H1 (cell line): ENCODE measurements at regions not wholly inside any gene's neighbourhood (a gene's known extent, or its start where the extent isn't known, plus 50 kb on each side); places are given as distances from the start of the nearest gene placed in this dataset.

ENCODE experiments used
- CTCF ChIA-PET: fragments of 300-600 bp; sonication (Branson Sonifier 250); formaldehyde crosslinking; loops from one replicate; lab custom pipeline; 2021; ENCODE audit not compliant: partially characterized antibody; lab: Charles Lee
- POLR2A ChIA-PET: fragments of 300-600 bp; sonication (Branson Sonifier 250); formaldehyde crosslinking; loops from one replicate; lab custom pipeline; 2021; ENCODE audit warnings: inconsistent platforms; ENCODE audit not compliant: partially characterized antibody; lab: Charles Lee
- DNase-seq, 2 experiments: peaks; one replicate each; pipeline versions ENCODE4 v3.0.0 to v3.0.0-alpha.2; 2010 to 2022; ENCODE audit warnings: low spot score in 2 of 2, low read depth in 1 of 2, mixed read lengths in 1 of 2
- FAIRE-seq: peaks from 2 replicates; lab custom pipeline; 2011; peaks lifted over from hg19 to GRCh38; lab: Jason Lieb, UNC
- H2AFZ ChIP-seq: 2 replicates; pipeline ENCODE4 v1.8.1; 2012; ENCODE audit warnings: low read length, inconsistent platforms
- H2AK5ac ChIP-seq: 2 replicates; pipeline ENCODE4 v1.6.1; 2013; ENCODE audit warnings: low read depth, low read length
- H2BK120ac ChIP-seq: replicated peaks from 2 replicates; pipeline ENCODE3; 2013; ENCODE audit warnings: low read depth, low read length, inconsistent platforms
- H2BK12ac ChIP-seq: 2 replicates; pipeline ENCODE4 v1.6.1; 2013; ENCODE audit warnings: low read depth, low read length
- H2BK15ac ChIP-seq: 2 replicates; pipeline ENCODE4 v1.6.1; 2013; ENCODE audit warnings: low read length
- H2BK20ac ChIP-seq: 2 replicates; pipeline ENCODE4 v1.6.1; 2013; ENCODE audit warnings: low read length
- H2BK5ac ChIP-seq: 2 replicates; pipeline ENCODE4 v1.6.1; 2013; ENCODE audit warnings: low read depth, low read length
- H3K14ac ChIP-seq: 2 replicates; pipeline ENCODE4 v1.6.1; 2013; ENCODE audit warnings: inconsistent platforms; ENCODE audit not compliant: insufficient read length
- H3K18ac ChIP-seq: 2 replicates; pipeline ENCODE4 v1.6.1; 2013; ENCODE audit warnings: low read length; ENCODE audit errors: extremely low read depth
- H3K23ac ChIP-seq: 2 replicates; pipeline ENCODE4 v1.6.1; 2013; ENCODE audit warnings: inconsistent platforms; ENCODE audit not compliant: insufficient read length
- H3K23me2 ChIP-seq: 2 replicates; pipeline ENCODE4 v1.6.1; 2013; ENCODE audit warnings: low read depth, low read length
- H3K27ac ChIP-seq: 2 replicates; pipeline ENCODE4 v1.6.1; 2011; ENCODE audit warnings: low read depth, low read length, inconsistent platforms
- H3K27me3 ChIP-seq, 4 experiments: replicated peaks in 1 of 4; 1 replicate in 1 of 4; 2 replicates in 3 of 4; pipeline versions ENCODE4 v1.6.1 to v1.8.1; 2011 to 2013; ENCODE audit warnings: low read length in 3 of 4, mild to moderate bottlenecking in 3 of 4, inconsistent platforms in 2 of 4, mixed read lengths in 2 of 4, moderate library complexity in 1 of 4; ENCODE audit not compliant: control insufficient read depth in 3 of 4, insufficient read depth in 3 of 4; ENCODE audit errors: extremely low read depth in 1 of 4
- H3K36me3 ChIP-seq, 4 experiments: 2 replicates each; pipeline versions ENCODE4 v1.6.1 to v1.8.1; 2011 to 2013; ENCODE audit warnings: mild to moderate bottlenecking in 4 of 4, low read length in 3 of 4, moderate library complexity in 2 of 4, control low read depth in 1 of 4, inconsistent platforms in 1 of 4; ENCODE audit not compliant: insufficient read depth in 4 of 4, control insufficient read depth in 2 of 4
- H3K4ac ChIP-seq: replicated peaks from 2 replicates; pipeline ENCODE3; 2013; ENCODE audit warnings: low read length, low read depth, mixed read lengths, inconsistent platforms; ENCODE audit not compliant: insufficient read length
- H3K4me1 ChIP-seq, 4 experiments: replicated peaks in 1 of 4; 1 replicate in 1 of 4; 2 replicates in 3 of 4; pipeline versions ENCODE4 v1.6.1 to v1.8.1; 2011 to 2013; ENCODE audit warnings: low read length in 3 of 4, inconsistent platforms in 2 of 4, mixed read lengths in 1 of 4; ENCODE audit not compliant: insufficient read depth in 4 of 4, control insufficient read depth in 3 of 4
- H3K4me2 ChIP-seq, 2 experiments: 2 replicates each; pipeline versions ENCODE4 v1.6.1 to v1.8.1; 2011 to 2013; ENCODE audit warnings: low read depth in 2 of 2, low read length in 2 of 2, control low read depth in 1 of 2, inconsistent platforms in 1 of 2, mild to moderate bottlenecking in 1 of 2; ENCODE audit not compliant: insufficient read depth in 1 of 2
- H3K4me3 ChIP-seq, 4 experiments: fragments of 200-600, 300-600 bp in 1 of 4; sonication (generic), shearing (Covaris generic), sonication (Bioruptor Twin) in 1 of 4; 2 replicates each; pipeline versions ENCODE4 v1.5.1 to v1.8.1; 2011 to 2016; ENCODE audit warnings: low read length in 4 of 4, low read depth in 3 of 4, control low read depth in 2 of 4, inconsistent platforms in 2 of 4, mild to moderate bottlenecking in 2 of 4, mixed read lengths in 1 of 4, moderate library complexity in 1 of 4; ENCODE audit not compliant: insufficient read depth in 2 of 4; ENCODE audit errors: extremely low read depth in 1 of 4
- H3K56ac ChIP-seq: replicated peaks from 2 replicates; pipeline ENCODE3; 2013; ENCODE audit warnings: low read depth, mild to moderate bottlenecking, mixed read lengths, low read length, inconsistent platforms; ENCODE audit not compliant: insufficient read length
- H3K79me1 ChIP-seq: 2 replicates; pipeline ENCODE4 v1.6.1; 2013; ENCODE audit warnings: low read depth, low read length, control low read depth
- H3K79me2 ChIP-seq, 2 experiments: 2 replicates each; pipeline versions ENCODE4 v1.6.1 to v1.8.1; 2012 to 2013; ENCODE audit warnings: low read length in 2 of 2, mild to moderate bottlenecking in 2 of 2, inconsistent platforms in 1 of 2; ENCODE audit not compliant: insufficient read depth in 2 of 2, control insufficient read depth in 1 of 2
- H3K9ac ChIP-seq, 4 experiments: replicated peaks in 1 of 4; 1 replicate in 1 of 4; 2 replicates in 3 of 4; pipeline versions ENCODE4 v1.6.1 to v1.8.1; 2011 to 2013; ENCODE audit warnings: low read depth in 3 of 4, low read length in 3 of 4, control low read depth in 2 of 4, mild to moderate bottlenecking in 2 of 4, moderate library complexity in 2 of 4, inconsistent platforms in 1 of 4; ENCODE audit errors: extremely low read depth in 1 of 4
- H3K9me3 ChIP-seq, 2 experiments: 2 replicates each; pipeline versions ENCODE4 v1.6.1 to v1.8.1; 2012 to 2013; ENCODE audit warnings: mild to moderate bottlenecking in 2 of 2, moderate library complexity in 2 of 2, control low read depth in 1 of 2, inconsistent platforms in 1 of 2, low read depth in 1 of 2, low read length in 1 of 2, mixed read lengths in 1 of 2; ENCODE audit not compliant: insufficient read depth in 2 of 2
- H4K20me1 ChIP-seq, 2 experiments: replicated peaks in 1 of 2; 2 replicates each; pipeline versions ENCODE3 to v1.8.1; 2011 to 2013; ENCODE audit warnings: inconsistent platforms in 2 of 2, low read length in 2 of 2, mild to moderate bottlenecking in 1 of 2; ENCODE audit not compliant: insufficient read depth in 2 of 2, control insufficient read depth in 1 of 2
- H4K5ac ChIP-seq: 2 replicates; pipeline ENCODE4 v1.6.1; 2013; ENCODE audit warnings: low read length, low read depth, mixed read lengths, inconsistent platforms; ENCODE audit not compliant: insufficient read length
- H4K8ac ChIP-seq: 2 replicates; pipeline ENCODE4 v1.8.0; 2013; ENCODE audit warnings: mild to moderate bottlenecking, moderate library complexity, low read length, inconsistent platforms; ENCODE audit not compliant: insufficient read depth; ENCODE audit errors: extremely low read depth
- H4K91ac ChIP-seq: replicated peaks from 2 replicates; pipeline ENCODE3; 2013; ENCODE audit warnings: low read length, mixed read lengths, inconsistent platforms; ENCODE audit not compliant: insufficient read length
- ASH2L ChIP-seq: fragments of 200-600, 300-600 bp; sonication (generic); IDR thresholded peaks from one replicate; pipeline ENCODE4 v1.7.1; 2017; ENCODE audit warnings: low read length
- ATF2 ChIP-seq: IDR thresholded peaks from 2 replicates; pipeline ENCODE4 v1.6.1; 2012; ENCODE audit warnings: low read length, inconsistent platforms
- CBX8 ChIP-seq: fragments of 300-800, 300-1000 bp; sonication (generic); IDR thresholded peaks from 2 replicates; pipeline ENCODE4 v1.7.1; 2016; ENCODE audit warnings: low read depth, low read length, borderline replicate concordance
- GABPA ChIP-seq: IDR thresholded peaks from 2 replicates; pipeline ENCODE4 v1.6.1; 2011; ENCODE audit warnings: mild to moderate bottlenecking, low read length, moderate library complexity, borderline replicate concordance; ENCODE audit not compliant: insufficient read depth
- JUN ChIP-seq: IDR thresholded peaks from 2 replicates; pipeline ENCODE4 v1.6.1; 2011; ENCODE audit warnings: low read depth, mild to moderate bottlenecking, improper control_type of control experiment, low read length
- JUND ChIP-seq: IDR thresholded peaks from 2 replicates; pipeline ENCODE4 v1.6.1; 2011; ENCODE audit warnings: mild to moderate bottlenecking, improper control_type of control experiment, low read length
- NRF1 ChIP-seq: IDR thresholded peaks from 2 replicates; pipeline ENCODE4 v1.6.1; 2011; ENCODE audit warnings: mild to moderate bottlenecking, low read depth, low read length, improper control_type of control experiment
- RXRA ChIP-seq: IDR thresholded peaks from 2 replicates; pipeline ENCODE4 v1.6.1; 2011; ENCODE audit warnings: low read depth, mild to moderate bottlenecking, low read length, moderate library complexity; ENCODE audit not compliant: insufficient read depth
- SP1 ChIP-seq: IDR thresholded peaks from 2 replicates; pipeline ENCODE4 v1.6.1; 2011; ENCODE audit warnings: low read depth, low read length
- SP2 ChIP-seq: IDR thresholded peaks from 2 replicates; pipeline ENCODE4 v1.6.1; 2012; ENCODE audit warnings: mild to moderate bottlenecking, low read length, inconsistent platforms
- TAF7 ChIP-seq: optimal IDR thresholded peaks from 2 replicates; pipeline ENCODE3; 2011; ENCODE audit warnings: low read depth, mild to moderate bottlenecking, inconsistent platforms, low read length, moderate library complexity, borderline replicate concordance
- TCF12 ChIP-seq: IDR thresholded peaks from 2 replicates; pipeline ENCODE4 v1.6.1; 2011; ENCODE audit warnings: low read depth, mild to moderate bottlenecking, low read length
- ZNF274 ChIP-seq: IDR thresholded peaks from 2 replicates; pipeline ENCODE4 v1.7.0; 2012; ENCODE audit warnings: low read length, borderline replicate concordance; ENCODE audit errors: extremely low read depth
- WGBS, 2 experiments: shearing (Covaris generic) in 1 of 2; methylation state at CpG; one replicate each; pipeline versions ENCODE4 v1.1.6 to v1.1.7; 2013 to 2015; ENCODE audit warnings: low lambda C conversion rate in 2 of 2, mixed read lengths in 2 of 2, inconsistent platforms in 1 of 2, low coverage in 1 of 2, missing lambda C conversion rate in 1 of 2; ENCODE audit not compliant: insufficient replicate concordance in 2 of 2, insufficient coverage in 1 of 2, insufficient read length in 1 of 2; ENCODE audit errors: extremely low coverage in 1 of 2, missing lambda C conversion rate in 1 of 2; 5-methylcytosine and 5-hydroxymethylcytosine counted together
- TF ChIP-seq, protein P1 (sequence below): IDR thresholded peaks from 2 replicates; pipeline ENCODE4 v1.6.1; 2012; ENCODE audit warnings: inconsistent platforms

DNA sequence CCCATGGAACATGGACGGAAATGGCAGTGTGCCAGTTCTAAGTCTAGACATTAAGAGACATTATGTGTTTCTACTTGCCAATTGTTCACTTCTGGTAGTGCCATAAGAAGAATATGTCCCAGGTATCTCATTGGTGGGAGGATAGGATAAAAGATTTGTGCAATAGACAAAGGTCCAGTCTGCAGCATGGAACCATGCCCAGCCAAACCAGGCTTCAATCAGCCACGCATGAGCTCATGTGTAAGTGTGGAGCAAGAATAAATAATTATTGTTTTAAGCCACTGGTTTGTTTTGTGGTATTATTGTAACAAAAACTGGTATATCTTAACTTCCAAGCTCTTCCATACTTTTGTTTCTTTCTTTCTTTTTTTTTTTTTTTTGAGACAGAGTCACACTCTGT, 153.6 kb upstream of the CTTNBP2 start:
- no peak overlapping the region for H3K14ac ChIP-seq
- no peak overlapping the region for H3K4ac ChIP-seq
- CTCF ChIA-PET, result interaction anchor here (0.7 kb wide), 1 partner anchor 10 kb away, joined by 3 read pairs; no protein-coding TSS in a partner anchor
- no peak for TF ChIP-seq RXRA
- TF ChIP-seq ZNF274, result no peak
- no peak for TF ChIP-seq TCF12
- no peak for TF ChIP-seq JUN
- TF ChIP-seq, protein P1, sequence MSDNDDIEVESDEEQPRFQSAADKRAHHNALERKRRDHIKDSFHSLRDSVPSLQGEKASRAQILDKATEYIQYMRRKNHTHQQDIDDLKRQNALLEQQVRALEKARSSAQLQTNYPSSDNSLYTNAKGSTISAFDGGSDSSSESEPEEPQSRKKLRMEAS, result no peak
- no peak for TF ChIP-seq CBX8
- no peak for TF ChIP-seq NRF1
- TF ChIP-seq SP2, result no peak
- TF ChIP-seq GABPA, result no peak
- no peak for TF ChIP-seq ATF2
- no peak for TF ChIP-seq SP1
- TF ChIP-seq ASH2L, result no peak
- TF ChIP-seq TAF7, result no peak
- no peak for TF ChIP-seq JUND

More for the DNA sequence above, 153.6 kb upstream of the CTTNBP2 start:
- H3K4me1 ChIP-seq, result no peaks in the 10 kb centered on the region
- H3K36me3 ChIP-seq, result no peaks in the 10 kb centered on the region
- H3K4me2 ChIP-seq, result no peak overlapping the region
- no peak overlapping the region for H4K8ac ChIP-seq
- H3K79me2 ChIP-seq, result no peaks in the 10 kb centered on the region
- DNase-seq (no peak), FAIRE-seq (no peak)
- H3K4me3 ChIP-seq, result no peak overlapping the region
- no peak overlapping the region for H2BK20ac ChIP-seq
- H3K23ac ChIP-seq, result no peak overlapping the region
- H2BK120ac ChIP-seq, result no peak overlapping the region
- no peaks in the 10 kb centered on the region; the same call in 1 of the 2 replicates for H3K23me2 ChIP-seq
- 84% methylated on average over 2 of the region's 2 CpGs; no CpG with 5 or more reads in 1 of the 2 experiments for WGBS, 2 experiments
- no peaks in the 10 kb centered on the region for H3K9me3 ChIP-seq
- POLR2A ChIA-PET, result no interaction called here
- H3K79me1 ChIP-seq, result no peaks in the 10 kb centered on the region
- H3K18ac ChIP-seq, result no peak overlapping the region
- no peak overlapping the region for H3K27ac ChIP-seq
- no peak overlapping the region for H4K91ac ChIP-seq
- no peak overlapping the region for H4K5ac ChIP-seq
- H3K56ac ChIP-seq, result no peak overlapping the region
- H2BK15ac ChIP-seq, result no peak overlapping the region
- no peak overlapping the region for H3K9ac ChIP-seq
- no peaks in the 10 kb centered on the region for H4K20me1 ChIP-seq
- H3K27me3 ChIP-seq, result peaks cover 0 to 1% (median 0%) of the 10 kb centered on the region in 4 experiments; a peak in 1 of 7 replicates
- no peak overlapping the region for H2AK5ac ChIP-seq
- no peak overlapping the region for H2BK5ac ChIP-seq
- H2BK12ac ChIP-seq, result no peak overlapping the region
- no peak overlapping the region for H2AFZ ChIP-seq
